HEK293T (cell line): ENCODE measurements at regions not wholly inside any gene's neighbourhood (a gene's known extent, or its start where the extent isn't known, plus 50 kb on each side); places are given as distances from the start of the nearest gene placed in this dataset.

ENCODE experiments used
- ARNT ChIP-seq: fragments of 450-650 bp; IDR thresholded peaks from 2 replicates; pipeline ENCODE4 v1.6.1; 2017; ENCODE audit warnings: mild to moderate bottlenecking
- BHLHE40 ChIP-seq: fragments of 450-650 bp; IDR thresholded peaks from 2 replicates; pipeline ENCODE4 v1.6.1; 2016; ENCODE audit warnings: mild to moderate bottlenecking, moderate library complexity, borderline replicate concordance
- CTBP1 ChIP-seq: fragments of 450-650 bp; IDR thresholded peaks from 2 replicates; pipeline ENCODE4 v1.6.1; 2016; ENCODE audit warnings: borderline replicate concordance
- ELF4 ChIP-seq: fragments of 450-650 bp; IDR thresholded peaks from 2 replicates; pipeline ENCODE4 v1.6.1; 2017; ENCODE audit warnings: antibody characterized with exemption
- FOXA1 ChIP-seq: fragments of 450-650 bp; IDR thresholded peaks from 2 replicates; pipeline ENCODE4 v1.6.1; 2016; ENCODE audit warnings: mild to moderate bottlenecking
- FOXK2 ChIP-seq: fragments of 450-650 bp; IDR thresholded peaks from 2 replicates; pipeline ENCODE4 v1.6.1; 2016; ENCODE audit warnings: mild to moderate bottlenecking
- FOXM1 ChIP-seq: fragments of 450-650 bp; IDR thresholded peaks from 2 replicates; pipeline ENCODE4 v1.6.1; 2017; ENCODE audit warnings: mild to moderate bottlenecking, borderline replicate concordance
- HDGF ChIP-seq: fragments of 450-650 bp; IDR thresholded peaks from 2 replicates; pipeline ENCODE4 v1.6.1; 2017; ENCODE audit warnings: antibody characterized with exemption, borderline replicate concordance
- NFRKB ChIP-seq: fragments of 450-650 bp; IDR thresholded peaks from 2 replicates; pipeline ENCODE4 v1.6.1; 2016; ENCODE audit warnings: mild to moderate bottlenecking, moderate library complexity
- PKNOX1 ChIP-seq: fragments of 450-650 bp; IDR thresholded peaks from 2 replicates; pipeline ENCODE4 v1.6.1; 2016
- SP1 ChIP-seq: fragments of 450-650 bp; IDR thresholded peaks from 2 replicates; pipeline ENCODE4 v1.6.1; 2017
- TARDBP ChIP-seq: fragments of 450-650 bp; IDR thresholded peaks from 2 replicates; pipeline ENCODE4 v1.6.1; 2016
- ZNF384 ChIP-seq: fragments of 450-650 bp; IDR thresholded peaks from 2 replicates; pipeline ENCODE4 v1.6.1; 2016

GRCh38 chr11:119511614-119512306 lies 88.8 kb upstream of the THY1 start:
- TF ChIP-seq SP1, result no peak
- TF ChIP-seq HDGF, result no peak
- TF ChIP-seq TARDBP, result no peak
- TF ChIP-seq BHLHE40, result no peak
- no peak for TF ChIP-seq FOXM1
- no peak for TF ChIP-seq CTBP1
- TF ChIP-seq NFRKB, result no peak
- no peak for TF ChIP-seq FOXK2
- TF ChIP-seq ELF4, result no peak
- TF ChIP-seq FOXA1, result no peak
- no peak for TF ChIP-seq ZNF384
- TF ChIP-seq PKNOX1, result no peak
- no peak for TF ChIP-seq ARNT
